ENCODE measurements at regions not wholly inside any gene's neighbourhood (a gene's known extent, or its start where the extent isn't known, plus 50 kb on each side); places are given as distances from the start of the nearest gene placed in this dataset.

- TF ChIP-seq, protein P1, sequence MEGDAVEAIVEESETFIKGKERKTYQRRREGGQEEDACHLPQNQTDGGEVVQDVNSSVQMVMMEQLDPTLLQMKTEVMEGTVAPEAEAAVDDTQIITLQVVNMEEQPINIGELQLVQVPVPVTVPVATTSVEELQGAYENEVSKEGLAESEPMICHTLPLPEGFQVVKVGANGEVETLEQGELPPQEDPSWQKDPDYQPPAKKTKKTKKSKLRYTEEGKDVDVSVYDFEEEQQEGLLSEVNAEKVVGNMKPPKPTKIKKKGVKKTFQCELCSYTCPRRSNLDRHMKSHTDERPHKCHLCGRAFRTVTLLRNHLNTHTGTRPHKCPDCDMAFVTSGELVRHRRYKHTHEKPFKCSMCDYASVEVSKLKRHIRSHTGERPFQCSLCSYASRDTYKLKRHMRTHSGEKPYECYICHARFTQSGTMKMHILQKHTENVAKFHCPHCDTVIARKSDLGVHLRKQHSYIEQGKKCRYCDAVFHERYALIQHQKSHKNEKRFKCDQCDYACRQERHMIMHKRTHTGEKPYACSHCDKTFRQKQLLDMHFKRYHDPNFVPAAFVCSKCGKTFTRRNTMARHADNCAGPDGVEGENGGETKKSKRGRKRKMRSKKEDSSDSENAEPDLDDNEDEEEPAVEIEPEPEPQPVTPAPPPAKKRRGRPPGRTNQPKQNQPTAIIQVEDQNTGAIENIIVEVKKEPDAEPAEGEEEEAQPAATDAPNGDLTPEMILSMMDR (conservative IDR thresholded peaks at IDR 0.05 in 1 of 2, IDR thresholded peaks at IDR 0.05 in 1 of 2; ENCODE audit: low read depth in 1 of 2, low read length in 2 of 2): no peak
- TF ChIP-seq EZH2 (IDR thresholded peaks at IDR 0.05; ENCODE audit: low read length, missing control alignments): no peak
Measured at GRCh38 chr11:70735976-70736375, 337.6 kb downstream of the CTTN start.
